HG03457 (cell line): ENCODE measurements at regions not wholly inside any gene's neighbourhood (a gene's known extent, or its start where the extent isn't known, plus 50 kb on each side); places are given as distances from the start of the nearest gene placed in this dataset.
"Not testable (repeated sequence)": the region's sequence is repeated elsewhere in the genome, so short reads cannot be mapped to it uniquely, and the experiment has no call there.

Experiments
- ATAC-seq: cut with Tn5 transposase; IDR thresholded peaks from one replicate; pipeline ENCODE4 v1.9.1; 2021; ENCODE audit warnings: moderate number of reproducible peaks; ENCODE audit not compliant: unreplicated experiment

GRCh38 chr2:2660789-2661355 lies 329.8 kb upstream of the MYT1L start:
- no peak for ATAC-seq

GRCh38 chr2:2657121-2657962 lies 326.3 kb upstream of the MYT1L start:
- ATAC-seq: no peak

GRCh38 chr2:2656115-2657011 lies 325.3 kb upstream of the MYT1L start:
- no peak for ATAC-seq

GRCh38 chr2:2655453-2656114 lies 324.5 kb upstream of the MYT1L start:
- ATAC-seq: no peak

- no peak for ATAC-seq
These were observed 322.2 kb upstream of the MYT1L start for GRCh38 chr2:2653231-2653630.

GRCh38 chr2:2650608-2651375 lies 319.7 kb upstream of the MYT1L start:
- ATAC-seq: no peak

- no peak for ATAC-seq
These were observed 318.3 kb upstream of the MYT1L start for GRCh38 chr2:2649109-2650072.

- no peak for ATAC-seq
These were observed 317.0 kb upstream of the MYT1L start for GRCh38 chr2:2648094-2648493.

GRCh38 chr2:2647141-2647541 lies 316.1 kb upstream of the MYT1L start:
- ATAC-seq: no peak

GRCh38 chr2:2646433-2647051 lies 315.5 kb upstream of the MYT1L start:
- ATAC-seq: no peak

- ATAC-seq: no peak
These were observed 314.2 kb upstream of the MYT1L start for GRCh38 chr2:2645162-2645855.

- not testable (repeated sequence) for ATAC-seq
These were observed 313.7 kb upstream of the MYT1L start for GRCh38 chr2:2644751-2645150.

- ATAC-seq: no peak
These were observed 313.0 kb upstream of the MYT1L start for GRCh38 chr2:2644040-2644439.

GRCh38 chr2:2642906-2643890 lies 312.1 kb upstream of the MYT1L start:
- no peak for ATAC-seq

GRCh38 chr2:2641541-2642410 lies 310.7 kb upstream of the MYT1L start:
- no peak for ATAC-seq

- ATAC-seq: no peak
These were observed 309.7 kb upstream of the MYT1L start for GRCh38 chr2:2640818-2641217.
